Aorta (tissue), 5 donors: ENCODE measurements at regions not wholly inside any gene's neighbourhood (a gene's known extent, or its start where the extent isn't known, plus 50 kb on each side); places are given as distances from the start of the nearest gene placed in this dataset.

ENCODE experiments used
- ATAC-seq: fragments of 200-7000 bp; cut with Tn5 transposase; one replicate; pipeline ENCODE4 v1.9.1; 2022; ENCODE audit warnings: moderate library complexity; ENCODE audit not compliant: low FRiP score
- DNase-seq, 2 donors: peaks; one replicate each; pipeline ENCODE4 v3.0.0-alpha.2; 2020
- H3K27ac ChIP-seq, 2 donors: one replicate each; pipeline ENCODE4 v1.5.1; 2013; ENCODE audit warnings: low read length in 2 of 2, mild to moderate bottlenecking in 2 of 2, moderate library complexity in 2 of 2, control low read depth in 1 of 2, inconsistent platforms in 1 of 2, low read depth in 1 of 2
- H3K27me3 ChIP-seq, 2 donors: one replicate each; pipeline ENCODE4 v1.6.1; 2013; ENCODE audit warnings: control low read depth in 1 of 2, low read length in 1 of 2, mild to moderate bottlenecking in 1 of 2, moderate library complexity in 1 of 2; ENCODE audit not compliant: insufficient read depth in 2 of 2, control insufficient read depth in 1 of 2
- H3K36me3 ChIP-seq, 2 donors: one replicate each; pipeline ENCODE4 v1.6.1; 2013; ENCODE audit warnings: control low read depth in 1 of 2, low read length in 1 of 2, mild to moderate bottlenecking in 1 of 2; ENCODE audit not compliant: insufficient read depth in 2 of 2, control insufficient read depth in 1 of 2
- H3K4me1 ChIP-seq, 2 donors: one replicate each; pipeline ENCODE4 v1.6.1; 2013; ENCODE audit warnings: low read length in 2 of 2, control low read depth in 1 of 2, mild to moderate bottlenecking in 1 of 2, moderate library complexity in 1 of 2; ENCODE audit not compliant: insufficient read depth in 2 of 2, control insufficient read depth in 1 of 2
- H3K4me3 ChIP-seq, 2 donors: one replicate each; pipeline ENCODE4 v1.5.1; 2013; ENCODE audit warnings: low read length in 2 of 2, control low read depth in 1 of 2, mild to moderate bottlenecking in 1 of 2
- H3K9me3 ChIP-seq: one replicate; pipeline ENCODE4 v1.6.1; 2013; ENCODE audit warnings: mild to moderate bottlenecking, low read length; ENCODE audit not compliant: control insufficient read depth
- WGBS, 2 donors: extraction: QIAGEN DNeasy Blood & Tissue Kit; methylation state at CpG; one replicate each; pipeline ENCODE4 v1.1.7; 2013; 5-methylcytosine and 5-hydroxymethylcytosine counted together
- intact Hi-C, 2 donors: fragments of 100-400 bp; cut with DNase I; formaldehyde crosslinking; loops; one replicate each; pipeline versions ENCODE4 v1.14.2 to v1.15.0; 2022
- donor health status: healthy with polysubstance abuse.
- donor health status: Bipolar disorder and iron deficiency.
- donor health status: DM: no; HTN: no; CAD: no.
- donor health status: DM: no; HTN: no; CAD: no.
- donor health status: DM: yes; HTN: yes; CAD: no.

DNA sequence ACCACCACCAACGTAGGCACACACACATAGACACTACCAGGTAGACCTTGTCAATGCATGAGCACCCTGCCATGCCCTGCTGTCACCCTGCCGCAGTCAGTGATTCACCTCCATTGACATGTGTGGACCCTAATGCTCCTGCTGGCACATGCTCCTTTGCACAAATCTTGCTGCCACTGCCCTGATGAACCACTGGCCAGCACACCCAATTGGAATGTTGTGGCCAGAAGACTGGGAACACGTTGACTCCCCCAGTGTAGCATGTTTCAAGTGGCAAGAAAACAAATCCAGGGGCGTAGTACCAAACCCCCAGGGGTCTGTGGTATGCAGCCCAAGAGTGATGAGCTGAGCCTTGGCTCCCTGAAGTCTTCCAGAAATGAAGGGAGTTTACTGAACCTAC is 486.4 kb upstream of the KIF2B start:
- Histone ChIP-seq H3K9me3 (peaks cover 4% of the 10 kb centered on the region), H3K27ac (no peak overlapping the region), H3K4me1 (no peaks in the 10 kb centered on the region), H3K27me3 (no peaks in the 10 kb centered on the region), H3K4me3 (no peak overlapping the region), H3K36me3 (no peaks in the 10 kb centered on the region)
- ATAC-seq (no peak), DNase-seq (no peak)
- 40 to 68% methylated on average over 4 of the region's 4 CpGs for WGBS, 2 donors
- intact Hi-C loops, result no loop called here

- no peaks in the 10 kb centered on the region for H3K36me3 ChIP-seq
- H3K27ac ChIP-seq, result no peak overlapping the region
- peaks cover 4% of the 10 kb centered on the region for H3K9me3 ChIP-seq
- 97 to 100% methylated on average over 1 of the region's 1 CpG for WGBS, 2 donors
- no peak for DNase-seq
- no peaks in the 10 kb centered on the region for H3K27me3 ChIP-seq
- H3K4me1 ChIP-seq, result no peaks in the 10 kb centered on the region
- intact Hi-C loops, result no loop called here
- no peak for ATAC-seq
- H3K4me3 ChIP-seq, result no peak overlapping the region
Observed at GRCh38 chr17:53335443-53335842, 487.3 kb upstream of the KIF2B start.

GRCh38 chr17:53330756-53331155 is 492.0 kb upstream of the KIF2B start:
- Histone ChIP-seq H3K9me3 (no peaks in the 10 kb centered on the region), H3K4me1 (no peaks in the 10 kb centered on the region), H3K36me3 (no peaks in the 10 kb centered on the region), H3K27me3 (no peaks in the 10 kb centered on the region), H3K4me3 (no peak overlapping the region), H3K27ac (no peak overlapping the region)
- 85 to 94% methylated on average over 2 of the region's 2 CpGs for WGBS, 2 donors
- intact Hi-C loops, result no loop called here
- ATAC-seq (no peak), DNase-seq (no peak)

DNA sequence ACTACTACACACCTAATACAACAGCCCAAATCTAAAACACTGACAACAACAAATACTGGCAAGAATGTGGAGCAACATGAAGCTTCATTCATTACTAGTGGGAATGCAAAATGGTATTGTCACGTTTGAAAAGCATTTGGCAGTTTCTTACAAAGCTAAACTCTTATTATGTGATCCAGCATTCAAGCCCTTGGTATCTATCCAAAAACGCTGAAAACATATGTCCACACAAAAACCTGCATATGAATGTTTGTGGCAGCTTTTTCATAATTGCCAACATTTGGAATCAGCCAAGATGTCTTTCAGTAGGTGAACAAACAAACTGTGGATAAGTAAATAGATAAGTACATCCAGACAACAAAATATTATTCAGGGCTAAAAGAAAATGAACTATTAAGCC is 501.1 kb upstream of the KIF2B start:
- no peaks in the 10 kb centered on the region for H3K27me3 ChIP-seq
- intact Hi-C loops, result no loop called here
- no peak overlapping the region for H3K27ac ChIP-seq
- no peak for ATAC-seq
- 54% methylated on average over 2 of the region's 2 CpGs for WGBS, 2 donors
- no peak for DNase-seq
- no peaks in the 10 kb centered on the region for H3K36me3 ChIP-seq
- H3K4me3 ChIP-seq, result no peak overlapping the region
- H3K9me3 ChIP-seq, result no peaks in the 10 kb centered on the region
- no peaks in the 10 kb centered on the region for H3K4me1 ChIP-seq

DNA sequence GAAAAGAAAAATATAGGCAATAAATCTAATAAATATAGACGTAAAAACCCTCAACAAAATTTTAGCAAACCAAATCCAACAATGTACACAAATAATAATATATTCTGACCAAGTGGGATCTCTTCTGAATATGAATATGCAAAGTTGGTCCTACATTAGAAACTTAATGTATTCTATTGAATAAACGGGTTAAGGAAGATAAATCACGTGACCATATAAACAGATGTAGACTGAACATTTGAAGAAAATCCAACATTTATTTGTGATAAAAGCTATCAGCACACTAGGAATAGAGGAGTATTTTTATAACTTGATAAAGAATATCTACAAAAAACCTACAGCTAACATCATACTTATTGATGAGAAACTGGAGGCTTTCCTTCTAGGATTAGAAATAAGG is 502.8 kb upstream of the KIF2B start:
- Histone ChIP-seq H3K27ac (no peak overlapping the region), H3K4me1 (no peaks in the 10 kb centered on the region), H3K4me3 (no peak overlapping the region), H3K36me3 (no peaks in the 10 kb centered on the region), H3K9me3 (no peaks in the 10 kb centered on the region), H3K27me3 (no peaks in the 10 kb centered on the region)
- 70 to 85% methylated on average over 3 of the region's 3 CpGs for WGBS, 2 donors
- no peak for ATAC-seq
- intact Hi-C loops, result no loop called here
- DNase-seq, result no peak

- no peaks in the 10 kb centered on the region for H3K27me3 ChIP-seq
- no peak overlapping the region for H3K27ac ChIP-seq
- H3K4me3 ChIP-seq, result no peak overlapping the region
- no peak for DNase-seq
- no peaks in the 10 kb centered on the region for H3K4me1 ChIP-seq
- no peak for ATAC-seq
- H3K9me3 ChIP-seq, result peaks cover 1% of the 10 kb centered on the region
- intact Hi-C loops, result no loop called here
- no peaks in the 10 kb centered on the region for H3K36me3 ChIP-seq
- WGBS, 2 donors, result 84 to 92% methylated on average over 1 of the region's 1 CpG
Observed at GRCh38 chr17:53316988-53317387, 505.7 kb upstream of the KIF2B start.

- no peaks in the 10 kb centered on the region for H3K27me3 ChIP-seq
- WGBS, 2 donors, result 95 to 100% methylated on average over 5 of the region's 5 CpGs
- no peaks in the 10 kb centered on the region for H3K36me3 ChIP-seq
- no peak for ATAC-seq
- H3K4me3 ChIP-seq, result no peak overlapping the region
- DNase-seq, result peak in 1 of 2 donors; percentile 62
- H3K4me1 ChIP-seq, result no peaks in the 10 kb centered on the region
- intact Hi-C loops, result no loop called here
- H3K27ac ChIP-seq, result no peak overlapping the region
- H3K9me3 ChIP-seq, result peaks cover 1% of the 10 kb centered on the region
Observed at GRCh38 chr17:53316073-53316472, 506.7 kb upstream of the KIF2B start.

- no peaks in the 10 kb centered on the region for H3K36me3 ChIP-seq
- H3K27me3 ChIP-seq, result no peaks in the 10 kb centered on the region
- H3K9me3 ChIP-seq, result peaks cover 1% of the 10 kb centered on the region
- WGBS, 2 donors, result 66 to 73% methylated on average over 3 of the region's 3 CpGs
- H3K4me3 ChIP-seq, result no peak overlapping the region
- H3K27ac ChIP-seq, result no peak overlapping the region
- no peak for ATAC-seq
- intact Hi-C loops, result no loop called here
- DNase-seq, result no peak
- no peaks in the 10 kb centered on the region for H3K4me1 ChIP-seq
Observed at GRCh38 chr17:53314521-53314920, 508.2 kb upstream of the KIF2B start.

DNA sequence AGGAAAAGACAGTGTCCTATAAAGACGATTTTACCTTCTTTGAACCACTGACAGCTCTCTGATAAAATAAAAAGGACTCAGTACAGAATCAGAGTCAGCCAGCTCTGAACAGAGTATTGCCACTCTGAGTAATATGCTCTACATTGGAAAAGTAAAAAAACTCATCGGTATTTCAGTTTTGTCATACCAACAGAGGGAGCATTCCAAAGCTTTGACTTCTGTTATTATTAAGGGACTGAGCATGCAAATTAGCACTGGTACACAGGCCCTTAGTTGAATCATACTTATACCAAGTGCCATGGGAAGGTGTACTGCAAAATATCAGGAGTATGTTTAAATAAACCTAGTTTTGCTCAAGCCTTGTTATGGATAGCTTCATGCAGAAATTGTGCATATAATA is 509.0 kb upstream of the KIF2B start:
- H3K27ac ChIP-seq, result no peak overlapping the region
- DNase-seq (no peak), ATAC-seq (no peak)
- H3K9me3 ChIP-seq, result peaks cover 1% of the 10 kb centered on the region
- no peaks in the 10 kb centered on the region for H3K4me1 ChIP-seq
- H3K27me3 ChIP-seq, result no peaks in the 10 kb centered on the region
- 12 to 13% methylated on average over 2 of the region's 2 CpGs for WGBS, 2 donors
- H3K36me3 ChIP-seq, result no peaks in the 10 kb centered on the region
- H3K4me3 ChIP-seq, result no peak overlapping the region
- intact Hi-C loops, result no loop called here
